ENCODE measurements at regions not wholly inside any gene's neighbourhood (a gene's known extent, or its start where the extent isn't known, plus 50 kb on each side); places are given as distances from the start of the nearest gene placed in this dataset.
"Not testable (repeated sequence)": the region's sequence is repeated elsewhere in the genome, so short reads cannot be mapped to it uniquely, and the experiment has no call there.

DNA sequence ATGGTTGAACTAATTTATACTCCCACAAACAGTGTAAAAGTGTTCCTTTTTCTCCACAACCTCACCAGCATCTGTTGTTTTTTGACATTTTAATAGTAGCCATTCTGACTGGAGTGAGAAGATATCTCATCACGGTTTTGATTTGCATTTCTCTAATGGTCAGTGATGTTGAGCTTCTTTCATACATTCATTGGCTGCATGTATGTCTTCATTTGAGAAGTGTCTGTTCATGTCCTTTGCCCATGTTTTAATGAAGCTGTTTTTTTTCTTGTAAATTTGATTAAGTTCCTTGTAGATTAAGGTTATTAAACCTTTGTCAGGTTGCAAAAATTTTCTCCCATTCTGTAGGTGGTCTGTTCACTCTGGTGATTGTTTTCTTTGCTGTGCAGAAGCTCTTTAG lies 281.1 kb downstream of the PTH2R start:
- POLR2A ChIA-PET (ENCODE audit: partially characterized antibody); DNase-seq (ENCODE audit: low read depth in 1 of 2, low spot score in 2 of 2); CTCF ChIA-PET (ENCODE audit: partially characterized antibody); H3K14ac ChIP-seq (ENCODE audit: insufficient read length); H4K20me1 ChIP-seq (replicated peaks in 1 of 2; ENCODE audit: control insufficient read depth in 1 of 2, insufficient read depth in 2 of 2, low read length in 2 of 2); H3K4ac ChIP-seq (replicated peaks; ENCODE audit: insufficient read length, low read depth, low read length); H3K18ac ChIP-seq (ENCODE audit: extremely low read depth, low read length); H3K23ac ChIP-seq (ENCODE audit: insufficient read length); H3K4me2 ChIP-seq (ENCODE audit: insufficient read depth in 1 of 2, low read depth in 2 of 2, low read length in 2 of 2); H2BK120ac ChIP-seq (replicated peaks; ENCODE audit: low read depth, low read length); H3K9me3 ChIP-seq (ENCODE audit: insufficient read depth in 2 of 2, low read depth in 1 of 2, low read length in 1 of 2); H3K27ac ChIP-seq (ENCODE audit: low read depth, low read length); H3K4me1 ChIP-seq (replicated peaks in 1 of 4; ENCODE audit: control insufficient read depth in 3 of 4, insufficient read depth in 4 of 4, low read length in 3 of 4); H2BK5ac ChIP-seq (ENCODE audit: low read depth, low read length); H2AK5ac ChIP-seq (ENCODE audit: low read depth, low read length); H2AFZ ChIP-seq (ENCODE audit: low read length); H3K4me3 ChIP-seq (ENCODE audit: extremely low read depth in 1 of 4, insufficient read depth in 2 of 4, low read depth in 3 of 4, low read length in 4 of 4); H4K8ac ChIP-seq (ENCODE audit: extremely low read depth, insufficient read depth, low read length); H2BK15ac ChIP-seq (ENCODE audit: low read length); FAIRE-seq; H3K56ac ChIP-seq (replicated peaks; ENCODE audit: insufficient read length, low read depth, low read length); H3K27me3 ChIP-seq (replicated peaks in 1 of 4; ENCODE audit: control insufficient read depth in 3 of 4, extremely low read depth in 1 of 4, insufficient read depth in 3 of 4, low read length in 3 of 4); H2BK12ac ChIP-seq (ENCODE audit: low read depth, low read length); H4K5ac ChIP-seq (ENCODE audit: insufficient read length, low read depth, low read length); H3K79me2 ChIP-seq (ENCODE audit: control insufficient read depth in 1 of 2, insufficient read depth in 2 of 2, low read length in 2 of 2); H2BK20ac ChIP-seq (ENCODE audit: low read length); H3K23me2 ChIP-seq (ENCODE audit: low read depth, low read length); H3K79me1 ChIP-seq (ENCODE audit: low read depth, low read length); H3K9ac ChIP-seq (replicated peaks in 1 of 4; ENCODE audit: extremely low read depth in 1 of 4, low read depth in 3 of 4, low read length in 3 of 4); H4K91ac ChIP-seq (replicated peaks; ENCODE audit: insufficient read length, low read length); H3K36me3 ChIP-seq (ENCODE audit: control insufficient read depth in 2 of 4, insufficient read depth in 4 of 4, low read length in 3 of 4): not testable (repeated sequence)
- 88% methylated on average over 1 of the region's 1 CpG; no CpG with 5 or more reads in 1 of the 2 experiments for WGBS, 2 experiments (ENCODE audit: extremely low coverage in 1 of 2, insufficient coverage in 1 of 2, insufficient read length in 1 of 2, insufficient replicate concordance in 2 of 2, low coverage in 1 of 2, low lambda C conversion rate in 2 of 2, missing lambda C conversion rate in 1 of 2)
